ENCODE measurements at regions not wholly inside any gene's neighbourhood (a gene's known extent, or its start where the extent isn't known, plus 50 kb on each side); places are given as distances from the start of the nearest gene placed in this dataset.

- Histone ChIP-seq H3K9me3 (no peaks in the 10 kb centered on the region), H3K36me3 (no peaks in the 10 kb centered on the region), H3K27me3 (no peaks in the 10 kb centered on the region), H3K4me1 (no peaks in the 10 kb centered on the region), H3K27ac (no peak overlapping the region), H3K4me3 (no peak overlapping the region)
- TF ChIP-seq EP300 (IDR thresholded peaks at IDR 0.05) (no peak), POLR2A (IDR thresholded peaks at IDR 0.05) (no peak), CTCF (IDR thresholded peaks at IDR 0.05) (no peak), POLR2AphosphoS5 (IDR thresholded peaks at IDR 0.05) (no peak)
- 47 to 53% methylated on average over 4 of the region's 4 CpGs for WGBS, 2 donors
- ATAC-seq (ENCODE audit: low FRiP score in 2 of 2) (no peak), DNase-seq (no peak)
Observed at GRCh38 chr3:107142786-107143575, 234.3 kb upstream of the CCDC54 start.

- Histone ChIP-seq H3K9me3 (no peaks in the 10 kb centered on the region), H3K27ac (no peak overlapping the region), H3K4me3 (no peak overlapping the region), H3K4me1 (no peaks in the 10 kb centered on the region), H3K27me3 (no peaks in the 10 kb centered on the region), H3K36me3 (no peaks in the 10 kb centered on the region)
- WGBS, 2 donors, result 84 to 90% methylated on average over 4 of the region's 4 CpGs
- TF ChIP-seq POLR2A (IDR thresholded peaks at IDR 0.05), result no peak
- no peak for TF ChIP-seq CTCF (IDR thresholded peaks at IDR 0.05)
- no peak for TF ChIP-seq EP300 (IDR thresholded peaks at IDR 0.05)
- no peak for TF ChIP-seq POLR2AphosphoS5 (IDR thresholded peaks at IDR 0.05)
- no peak for DNase-seq
- no peak for ATAC-seq (ENCODE audit: low FRiP score in 2 of 2)
Observed at GRCh38 chr3:107150675-107151074, 226.6 kb upstream of the CCDC54 start.

GRCh38 chr3:107153981-107154380, 223.3 kb upstream of the CCDC54 start:
- H3K9me3 ChIP-seq, result peaks cover 0 to 17% (median 2%) of the 10 kb centered on the region in 4 donors
- H3K4me1 ChIP-seq, result no peaks in the 10 kb centered on the region
- WGBS, 2 donors, result 80 to 84% methylated on average over 4 of the region's 4 CpGs
- H3K36me3 ChIP-seq, result no peaks in the 10 kb centered on the region
- no peak overlapping the region for H3K4me3 ChIP-seq
- no peak for TF ChIP-seq POLR2AphosphoS5 (IDR thresholded peaks at IDR 0.05)
- TF ChIP-seq CTCF (IDR thresholded peaks at IDR 0.05), result no peak
- no peak for TF ChIP-seq EP300 (IDR thresholded peaks at IDR 0.05)
- no peak for TF ChIP-seq POLR2A (IDR thresholded peaks at IDR 0.05)
- no peak for DNase-seq
- H3K27me3 ChIP-seq, result no peaks in the 10 kb centered on the region
- H3K27ac ChIP-seq, result no peak overlapping the region
- ATAC-seq (ENCODE audit: low FRiP score in 2 of 2), result no peak

- Histone ChIP-seq H3K27me3 (no peaks in the 10 kb centered on the region), H3K4me3 (no peak overlapping the region), H3K36me3 (no peaks in the 10 kb centered on the region), H3K9me3 (peaks cover 0 to 9% (median 0%) of the 10 kb centered on the region in 4 donors), H3K27ac (no peak overlapping the region), H3K4me1 (no peaks in the 10 kb centered on the region)
- TF ChIP-seq EP300 (IDR thresholded peaks at IDR 0.05), result no peak
- no peak for TF ChIP-seq CTCF (IDR thresholded peaks at IDR 0.05)
- no peak for TF ChIP-seq POLR2AphosphoS5 (IDR thresholded peaks at IDR 0.05)
- TF ChIP-seq POLR2A (IDR thresholded peaks at IDR 0.05), result no peak
- no peak for ATAC-seq (ENCODE audit: low FRiP score in 2 of 2)
- DNase-seq, result no peak
- 89 to 100% methylated on average over 1 of the region's 1 CpG for WGBS, 2 donors
Observed at GRCh38 chr3:107172411-107172810, 204.8 kb upstream of the CCDC54 start.

- Histone ChIP-seq H3K4me3 (no peak overlapping the region), H3K36me3 (no peaks in the 10 kb centered on the region), H3K9me3 (no peaks in the 10 kb centered on the region), H3K4me1 (no peaks in the 10 kb centered on the region), H3K27me3 (no peaks in the 10 kb centered on the region), H3K27ac (no peak overlapping the region)
- DNase-seq, result no peak
- TF ChIP-seq POLR2A (IDR thresholded peaks at IDR 0.05) (no peak), EP300 (IDR thresholded peaks at IDR 0.05) (no peak), POLR2AphosphoS5 (IDR thresholded peaks at IDR 0.05) (no peak), CTCF (IDR thresholded peaks at IDR 0.05) (no peak)
- 93 to 100% methylated on average over 2 of the region's 2 CpGs for WGBS, 2 donors
- no peak for ATAC-seq (ENCODE audit: low FRiP score in 2 of 2)
Observed at GRCh38 chr3:107184375-107184774, 192.9 kb upstream of the CCDC54 start.

All from upper lobe of left lung (tissue), 6 donors.